ENCODE measurements at regions not wholly inside any gene's neighbourhood (a gene's known extent, or its start where the extent isn't known, plus 50 kb on each side); places are given as distances from the start of the nearest gene placed in this dataset.

- TF ChIP-seq ZNF333 (CRISPR knock-in tag; IDR thresholded peaks at IDR 0.05; ENCODE audit: borderline replicate concordance) (no peak), GABPA (IDR thresholded peaks at IDR 0.05; ENCODE audit: low read depth, low read length) (no peak), GABPA (CRISPR knock-in tag; IDR thresholded peaks at IDR 0.05; ENCODE audit: low read depth) (no peak), RNF219 (CRISPR knock-in tag; IDR thresholded peaks at IDR 0.05) (no peak), IRF1 (CRISPR knock-in tag; IDR thresholded peaks at IDR 0.05; ENCODE audit: low read depth) (no peak), ZNF704 (CRISPR knock-in tag; IDR thresholded peaks at IDR 0.05; ENCODE audit: borderline replicate concordance) (no peak), ZSCAN20 (CRISPR knock-in tag; IDR thresholded peaks at IDR 0.05; ENCODE audit: borderline replicate concordance) (no peak)
Observed at GRCh38 chr1:221011145-221011544, 131.9 kb downstream of the HLX start (continued).

GRCh38 chr1:221012120-221012519, 132.9 kb downstream of the HLX start:
- H2AFZ ChIP-seq (ENCODE audit: low read length) = no peak overlapping the region
- H3K79me2 ChIP-seq (ENCODE audit: insufficient read depth, low read length) = no peaks in the 10 kb centered on the region
- FAIRE-seq (no peak), DNase-seq (ENCODE audit: low spot score) (no peak), ATAC-seq (no peak)
- no peak overlapping the region for H3K27ac ChIP-seq (ENCODE audit: extremely low read length, insufficient read depth, low read length)
- in situ Hi-C loops (cut with HindIII; ENCODE audit: extremely low pct_ligation_motif_present, low pct_unique_long_range_greater_than_20kb) (no loop called here), intact Hi-C loops (cut with micrococcal nuclease; ENCODE audit: unreplicated experiment) (no loop called here)
- no peaks in the 10 kb centered on the region for H4K20me1 ChIP-seq (ENCODE audit: insufficient read depth, low read length)
- H3K27me3 ChIP-seq (ENCODE audit: control insufficient read depth in 1 of 2, insufficient read depth in 2 of 2, low read length in 2 of 2) = no peaks in the 10 kb centered on the region
- BruUV-seq (replicated peaks) = no TSS peak
- no peaks in the 10 kb centered on the region for H3K4me1 ChIP-seq (ENCODE audit: insufficient read depth, low read length)
- CTCF ChIA-PET (ENCODE audit: low intra/inter-chr PET ratio, low total read pairs) = no interaction called here
- H3K9me3 ChIP-seq (ENCODE audit: low read length) = no peaks in the 10 kb centered on the region
- no peaks in the 10 kb centered on the region for H3K36me3 ChIP-seq (replicated peaks in 1 of 2; ENCODE audit: control insufficient read depth in 1 of 2, insufficient read depth in 2 of 2, low read length in 2 of 2)
- WGBS (ENCODE audit: low lambda C conversion rate) = 18% methylated on average over 5 of the region's 5 CpGs
- H3K4me3 ChIP-seq (replicated peaks in 1 of 3; ENCODE audit: insufficient read depth in 1 of 3, low read depth in 2 of 3, low read length in 3 of 3) = no peak overlapping the region
- no peak overlapping the region for H3K9ac ChIP-seq (ENCODE audit: insufficient read depth, low read depth, low read length)
- H3K4me2 ChIP-seq (ENCODE audit: low read depth, low read length) = no peak overlapping the region
- POLR2A ChIA-PET = no interaction called here
- no peak for TF ChIP-seq MED13 (CRISPR knock-in tag; IDR thresholded peaks at IDR 0.05)
- no peak for TF ChIP-seq USF2 (IDR thresholded peaks at IDR 0.05; ENCODE audit: low read depth, low read length)
- TF ChIP-seq USF2 (CRISPR knock-in tag; IDR thresholded peaks at IDR 0.05; ENCODE audit: borderline replicate concordance) = no peak
- TF ChIP-seq ZNF878 (CRISPR knock-in tag; IDR thresholded peaks at IDR 0.05) = no peak
- TF ChIP-seq ARNT2 (CRISPR knock-in tag; IDR thresholded peaks at IDR 0.05; ENCODE audit: low read depth) = no peak
- no peak for TF ChIP-seq ZNF18 (CRISPR knock-in tag; IDR thresholded peaks at IDR 0.05; ENCODE audit: insufficient replicate concordance)
- no peak for TF ChIP-seq REXO4 (CRISPR knock-in tag; IDR thresholded peaks at IDR 0.05; ENCODE audit: borderline replicate concordance)
- no peak for TF ChIP-seq ZNF446 (CRISPR knock-in tag; IDR thresholded peaks at IDR 0.05)
- no peak for TF ChIP-seq HNRNPLL (IDR thresholded peaks at IDR 0.05; ENCODE audit: low read depth, low read length, poor library complexity, severe bottlenecking)

Measured in HepG2 (cell line).